Stromal cell of bone marrow (primary cell): ENCODE measurements at regions not wholly inside any gene's neighbourhood (a gene's known extent, or its start where the extent isn't known, plus 50 kb on each side); places are given as distances from the start of the nearest gene placed in this dataset.
"Not testable (repeated sequence)": the region's sequence is repeated elsewhere in the genome, so short reads cannot be mapped to it uniquely, and the experiment has no call there.

Experiments used
- DNase-seq: peaks from one replicate; pipeline ENCODE4 v3.0.0-alpha.2; 2012; ENCODE audit warnings: low read depth

DNA sequence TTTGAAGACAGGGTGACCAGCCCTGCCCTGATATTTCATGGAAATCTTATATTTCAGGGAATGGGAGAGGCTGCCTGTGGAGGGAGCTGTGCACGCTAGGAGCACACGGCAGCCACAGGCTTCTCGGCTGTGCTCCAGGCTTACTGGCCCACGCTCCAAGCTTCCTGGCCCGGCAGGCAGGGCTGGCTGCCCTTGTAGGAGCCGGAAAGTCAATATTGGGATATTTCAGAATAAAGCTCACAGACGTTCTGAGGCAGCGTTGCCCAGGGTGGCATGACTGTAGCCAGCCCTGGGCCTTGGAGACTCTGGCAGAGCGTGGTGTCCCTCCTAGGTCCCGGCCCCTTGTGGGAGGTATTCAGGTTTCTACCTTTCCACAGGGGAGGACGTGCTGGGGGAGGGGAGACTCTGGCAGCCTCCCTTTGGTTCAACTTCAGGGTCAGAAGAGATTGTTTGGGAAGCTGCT lies 95.6 kb downstream of the NPIPB11 start:
- DNase-seq: peak; percentile 39

- DNase-seq: not testable (repeated sequence)
Measured at GRCh38 chr16:29310243-29310642, 96.3 kb downstream of the NPIPB11 start.

DNA sequence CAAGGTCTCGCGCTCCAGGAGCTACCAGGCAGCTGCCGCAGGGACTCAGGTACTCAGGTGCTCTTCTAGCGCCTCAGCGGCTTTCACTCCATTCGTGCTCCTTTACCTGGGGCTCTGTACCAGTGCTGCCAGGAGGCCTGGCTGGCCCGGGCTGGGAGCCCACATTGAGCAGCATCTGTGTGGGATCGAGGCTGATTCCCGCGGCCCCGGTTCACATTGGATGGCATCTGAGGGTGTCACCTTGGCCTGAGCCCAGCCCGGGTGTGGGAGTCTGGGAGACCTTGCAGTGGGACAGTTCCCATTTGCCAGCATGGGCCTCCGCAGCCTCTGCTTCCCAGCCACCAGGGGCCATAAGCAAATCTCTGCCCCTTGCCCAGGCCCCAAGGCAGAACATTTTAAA lies 96.9 kb downstream of the NPIPB11 start:
- not testable (repeated sequence) for DNase-seq

GRCh38 chr16:29308644-29309546 lies 97.6 kb downstream of the NPIPB11 start:
- no peak for DNase-seq

GRCh38 chr16:29307598-29308507 lies 98.7 kb downstream of the NPIPB11 start:
- DNase-seq: no peak

DNA sequence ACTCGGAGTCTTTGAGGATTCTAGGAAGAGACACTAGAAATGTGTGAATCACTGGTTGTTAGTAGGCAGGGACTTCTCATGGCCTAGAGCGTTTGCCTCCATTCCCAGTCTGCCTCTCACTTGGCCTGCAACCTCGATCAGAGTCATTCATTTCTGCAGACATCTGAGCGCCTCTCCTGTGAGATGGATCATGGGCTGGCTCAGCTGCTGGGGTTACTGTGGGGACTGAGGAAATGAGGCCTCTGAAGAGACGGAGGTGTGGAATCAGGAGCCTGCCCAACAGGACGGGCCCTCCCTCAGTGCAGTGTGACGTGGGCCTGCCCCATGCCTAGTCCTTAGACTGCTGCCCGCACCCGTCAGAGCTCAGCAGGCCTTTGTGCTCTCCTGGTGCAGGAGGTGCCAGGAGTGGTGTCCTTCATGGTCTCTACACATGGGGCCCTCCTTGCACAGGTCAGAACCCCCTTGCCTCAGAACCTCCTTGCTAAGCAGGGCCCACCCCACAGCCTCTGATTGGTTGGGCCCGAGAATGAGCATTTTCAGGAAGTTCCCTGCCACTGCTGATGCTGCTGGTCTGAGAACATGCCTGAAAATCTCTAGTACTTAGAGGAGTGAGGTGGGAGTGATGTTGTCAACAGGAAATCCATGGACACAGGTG lies 99.4 kb downstream of the NPIPB11 start:
- DNase-seq: peak; percentile 38

DNA sequence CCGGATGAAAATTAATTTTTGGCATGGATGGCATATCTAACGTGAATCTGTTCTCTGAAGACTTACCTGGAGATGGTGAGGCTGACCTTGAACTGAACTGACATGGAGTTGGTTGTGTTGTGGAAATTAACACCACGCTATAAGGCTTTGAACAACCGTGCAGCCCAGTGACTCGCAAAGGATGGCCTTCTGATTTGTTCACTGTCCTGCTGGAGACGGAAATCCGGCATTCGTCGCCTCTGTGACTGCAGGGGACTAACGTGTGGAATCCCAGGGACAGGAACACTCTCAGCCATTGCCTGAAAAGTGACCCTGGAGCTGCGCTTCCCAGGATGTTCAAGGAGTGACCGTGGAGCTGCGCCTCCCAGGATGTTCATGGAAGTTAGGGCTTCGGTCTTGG lies 100.3 kb downstream of the NPIPB11 start:
- no peak for DNase-seq

DNA sequence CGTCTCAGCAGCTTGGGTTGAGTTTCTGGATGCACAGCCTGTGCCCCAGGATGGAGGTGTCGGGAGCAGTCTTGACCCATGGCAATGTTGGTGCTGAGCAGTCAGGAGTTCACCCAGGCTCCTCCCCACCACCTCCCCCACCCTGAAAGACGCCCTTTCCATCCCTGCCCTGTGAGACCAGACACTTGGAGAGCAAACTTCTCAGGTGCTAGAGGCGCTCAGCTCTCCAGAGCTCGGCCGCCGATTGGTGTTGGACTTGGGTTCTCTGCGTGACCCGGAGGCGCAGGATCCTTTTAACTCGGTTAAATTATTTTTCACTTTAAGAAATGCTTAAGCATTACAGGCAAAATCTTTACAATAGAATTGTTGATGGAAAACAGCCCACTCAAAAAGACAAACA lies 101.5 kb downstream of the NPIPB11 start:
- not testable (repeated sequence) for DNase-seq

DNA sequence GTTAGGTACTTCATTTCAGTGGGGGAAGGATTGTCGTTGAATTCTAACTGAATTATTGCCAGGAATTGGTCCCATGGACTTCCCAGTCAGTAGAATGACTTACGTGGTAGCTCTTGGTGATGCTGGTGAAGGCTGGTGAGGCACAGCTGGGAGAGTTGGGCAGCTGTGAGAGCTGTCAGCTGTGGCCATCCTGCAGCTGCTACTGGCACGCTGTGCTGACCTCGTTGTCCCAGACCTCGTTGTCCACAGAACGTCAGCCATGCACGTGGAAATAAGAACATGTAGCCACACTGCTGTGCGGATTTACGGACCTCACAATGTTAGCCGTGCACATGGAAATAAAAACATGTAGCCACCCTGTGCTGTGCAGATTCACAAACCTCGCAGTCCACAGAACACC lies 102.3 kb downstream of the NPIPB11 start:
- DNase-seq: no peak

GRCh38 chr16:29303520-29303919 lies 103.0 kb downstream of the NPIPB11 start:
- DNase-seq: no peak

DNA sequence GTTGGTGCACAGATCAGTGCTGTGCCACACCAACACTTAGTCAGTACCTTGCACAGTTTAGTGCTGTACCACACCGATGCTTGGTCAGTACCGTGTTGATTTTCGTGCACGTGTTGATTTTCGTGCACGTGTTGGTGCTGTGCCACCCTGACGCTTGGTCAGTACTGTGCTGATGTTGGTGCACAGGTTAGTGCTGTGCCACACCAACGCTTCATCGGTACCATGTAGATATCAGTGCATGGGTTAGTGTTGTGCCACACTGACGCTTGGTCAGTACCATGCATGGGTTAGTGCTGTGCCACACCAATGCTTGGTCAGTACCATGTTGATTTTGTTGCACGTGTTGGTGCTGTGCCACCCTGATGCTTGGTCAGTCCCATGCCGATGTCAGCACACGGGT lies 103.5 kb downstream of the NPIPB11 start:
- no peak for DNase-seq

DNA sequence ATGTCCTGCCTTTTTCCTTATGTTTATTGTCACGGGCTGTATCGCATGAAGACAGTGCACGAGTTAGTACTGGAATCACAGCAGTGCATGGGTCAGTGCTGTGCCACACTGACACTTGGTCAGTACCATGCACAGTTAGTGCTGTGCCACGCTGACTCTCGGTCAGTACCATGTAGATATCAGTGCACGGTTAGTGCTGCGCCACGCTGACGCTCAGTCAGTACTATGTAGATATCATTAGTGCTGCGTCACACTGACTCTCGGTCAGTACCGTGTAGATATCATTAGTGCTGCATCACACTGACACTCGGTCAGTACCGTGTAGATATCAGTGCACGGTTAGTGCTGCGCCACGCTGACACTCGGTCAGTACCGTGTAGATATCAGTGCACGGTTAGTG lies 104.1 kb downstream of the NPIPB11 start:
- not testable (repeated sequence) for DNase-seq

DNA sequence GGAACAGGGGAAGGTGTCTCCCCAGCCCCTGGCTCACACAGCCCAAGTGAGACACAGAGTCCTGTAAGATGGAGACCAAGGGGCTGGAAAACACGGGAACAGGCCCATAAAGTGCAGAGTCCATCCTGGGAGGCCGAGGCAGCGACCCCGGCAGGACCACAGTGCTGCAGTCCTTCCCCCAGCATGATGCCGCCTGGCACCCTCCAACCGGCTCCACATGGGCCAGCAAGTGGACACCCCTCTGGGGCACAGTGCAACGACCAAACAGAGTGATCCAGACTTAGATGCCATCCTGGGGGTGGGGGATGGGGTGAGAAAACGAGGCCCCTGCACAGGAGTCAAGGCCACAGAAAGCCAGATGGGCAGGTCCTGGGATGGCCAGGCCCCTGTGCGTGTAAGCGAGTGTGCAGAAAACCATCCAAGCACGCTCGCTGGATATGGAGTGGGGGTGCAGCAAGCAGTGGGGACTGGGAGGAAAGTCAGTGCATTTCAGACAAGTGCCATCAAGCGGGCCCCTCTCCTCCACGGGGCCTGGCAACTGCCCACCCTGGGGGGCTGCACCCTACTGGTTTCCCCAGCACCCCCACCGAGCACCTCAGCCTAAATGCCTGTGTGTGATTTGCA lies 104.7 kb downstream of the NPIPB11 start:
- DNase-seq: not testable (repeated sequence)

DNA sequence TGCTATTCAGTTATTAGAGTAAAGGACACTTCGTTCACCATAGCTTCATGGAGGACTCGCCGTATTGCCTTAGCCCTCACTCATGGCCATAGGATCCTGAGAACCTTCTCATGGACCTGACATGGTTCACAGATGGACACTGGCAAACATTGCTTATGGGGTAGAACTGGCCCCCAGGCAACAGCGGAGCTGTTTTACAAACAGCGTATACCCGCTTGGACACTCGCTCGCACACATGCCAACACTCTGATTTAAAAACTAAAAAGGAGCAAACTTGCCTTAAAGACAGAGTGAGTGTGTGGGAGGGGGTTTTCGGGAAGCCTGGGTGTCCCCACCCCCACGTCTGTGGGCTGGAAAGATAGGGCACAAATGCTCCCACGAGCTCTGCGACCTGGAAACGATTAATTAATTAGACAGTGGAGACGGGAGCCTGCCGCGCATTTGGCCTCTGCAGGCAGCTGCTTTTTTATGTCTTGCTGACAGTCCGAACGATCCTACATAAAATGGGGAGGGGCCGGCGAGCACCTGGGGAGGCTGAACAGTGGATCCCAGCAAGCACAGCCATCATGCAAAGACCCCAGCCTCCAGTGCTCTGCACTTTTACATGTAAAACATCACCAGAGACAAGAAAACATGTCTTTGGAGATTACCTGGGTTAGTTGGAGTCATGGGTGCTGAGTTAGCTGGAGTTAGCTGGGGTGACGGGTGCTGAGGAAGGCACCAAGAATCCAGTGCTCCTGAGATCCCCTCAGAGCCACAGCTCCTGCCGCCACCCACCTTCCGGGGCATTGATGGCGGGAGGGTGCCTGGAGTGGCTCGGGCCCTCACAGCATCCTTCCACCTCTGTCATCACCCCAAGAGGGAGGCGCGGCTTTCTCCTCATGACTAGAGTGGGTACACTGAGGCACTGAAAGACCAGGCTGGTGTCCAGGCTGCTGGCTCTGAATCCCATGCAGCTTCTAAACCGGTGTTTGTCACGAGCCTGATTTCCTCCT lies 105.7 kb downstream of the NPIPB11 start:
- not testable (repeated sequence) for DNase-seq

- DNase-seq: peak; percentile 75
Measured at GRCh38 chr16:29300030-29300491, 106.5 kb downstream of the NPIPB11 start.

- DNase-seq: not testable (repeated sequence)
Measured at GRCh38 chr16:29298997-29299396, 107.5 kb downstream of the NPIPB11 start.

- DNase-seq: not testable (repeated sequence)
Measured at GRCh38 chr16:29298307-29298706, 108.2 kb downstream of the NPIPB11 start.

- not testable (repeated sequence) for DNase-seq
Measured at GRCh38 chr16:29297809-29298177, 108.7 kb downstream of the NPIPB11 start.

- not testable (repeated sequence) for DNase-seq
Measured at GRCh38 chr16:29297144-29297808, 109.2 kb downstream of the NPIPB11 start.

- DNase-seq: not testable (repeated sequence)
Measured at GRCh38 chr16:29296176-29296575, 110.3 kb downstream of the NPIPB11 start.
